ENCODE measurements at regions not wholly inside any gene's neighbourhood (a gene's known extent, or its start where the extent isn't known, plus 50 kb on each side); places are given as distances from the start of the nearest gene placed in this dataset.

DNA sequence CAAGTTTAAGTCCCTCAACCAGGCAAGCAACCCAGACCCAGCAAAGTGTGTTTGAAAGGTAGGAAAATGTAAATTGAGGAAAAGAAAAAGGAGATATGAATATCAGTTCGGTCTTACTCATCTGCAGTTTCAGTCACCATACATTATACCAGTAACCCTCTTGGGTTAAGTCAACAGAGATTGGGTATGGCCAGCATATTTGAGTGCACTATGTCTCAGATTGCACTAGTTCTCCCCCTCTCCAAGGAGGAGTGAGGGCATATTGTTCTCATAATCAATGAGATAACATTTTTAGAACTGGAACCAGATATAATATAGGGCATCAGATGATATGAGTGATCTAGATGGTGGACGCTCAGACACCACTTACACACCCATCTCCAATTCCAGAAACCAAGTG lies 141.5 kb downstream of the COPS8 start:
- Histone ChIP-seq H3K4me1 (peaks cover 20% of the 10 kb centered on the region), H3K36me3 (no peaks in the 10 kb centered on the region), H3K27ac (no peak overlapping the region), H3K27me3 (no peaks in the 10 kb centered on the region), H3K9me3 (no peaks in the 10 kb centered on the region), H3K4me3 (no peak overlapping the region)
- WGBS: 96% methylated on average over 2 of the region's 2 CpGs
- no peak for DNase-seq (ENCODE audit: low spot score in 2 of 2)
- TF ChIP-seq POLR2A (IDR thresholded peaks at IDR 0.05): no peak
- no peak for TF ChIP-seq EP300 (IDR thresholded peaks at IDR 0.05)
- TF ChIP-seq, protein P1, sequence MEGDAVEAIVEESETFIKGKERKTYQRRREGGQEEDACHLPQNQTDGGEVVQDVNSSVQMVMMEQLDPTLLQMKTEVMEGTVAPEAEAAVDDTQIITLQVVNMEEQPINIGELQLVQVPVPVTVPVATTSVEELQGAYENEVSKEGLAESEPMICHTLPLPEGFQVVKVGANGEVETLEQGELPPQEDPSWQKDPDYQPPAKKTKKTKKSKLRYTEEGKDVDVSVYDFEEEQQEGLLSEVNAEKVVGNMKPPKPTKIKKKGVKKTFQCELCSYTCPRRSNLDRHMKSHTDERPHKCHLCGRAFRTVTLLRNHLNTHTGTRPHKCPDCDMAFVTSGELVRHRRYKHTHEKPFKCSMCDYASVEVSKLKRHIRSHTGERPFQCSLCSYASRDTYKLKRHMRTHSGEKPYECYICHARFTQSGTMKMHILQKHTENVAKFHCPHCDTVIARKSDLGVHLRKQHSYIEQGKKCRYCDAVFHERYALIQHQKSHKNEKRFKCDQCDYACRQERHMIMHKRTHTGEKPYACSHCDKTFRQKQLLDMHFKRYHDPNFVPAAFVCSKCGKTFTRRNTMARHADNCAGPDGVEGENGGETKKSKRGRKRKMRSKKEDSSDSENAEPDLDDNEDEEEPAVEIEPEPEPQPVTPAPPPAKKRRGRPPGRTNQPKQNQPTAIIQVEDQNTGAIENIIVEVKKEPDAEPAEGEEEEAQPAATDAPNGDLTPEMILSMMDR (IDR thresholded peaks at IDR 0.05): no peak
- no peak for TF ChIP-seq POLR2AphosphoS5 (IDR thresholded peaks at IDR 0.05)

DNA sequence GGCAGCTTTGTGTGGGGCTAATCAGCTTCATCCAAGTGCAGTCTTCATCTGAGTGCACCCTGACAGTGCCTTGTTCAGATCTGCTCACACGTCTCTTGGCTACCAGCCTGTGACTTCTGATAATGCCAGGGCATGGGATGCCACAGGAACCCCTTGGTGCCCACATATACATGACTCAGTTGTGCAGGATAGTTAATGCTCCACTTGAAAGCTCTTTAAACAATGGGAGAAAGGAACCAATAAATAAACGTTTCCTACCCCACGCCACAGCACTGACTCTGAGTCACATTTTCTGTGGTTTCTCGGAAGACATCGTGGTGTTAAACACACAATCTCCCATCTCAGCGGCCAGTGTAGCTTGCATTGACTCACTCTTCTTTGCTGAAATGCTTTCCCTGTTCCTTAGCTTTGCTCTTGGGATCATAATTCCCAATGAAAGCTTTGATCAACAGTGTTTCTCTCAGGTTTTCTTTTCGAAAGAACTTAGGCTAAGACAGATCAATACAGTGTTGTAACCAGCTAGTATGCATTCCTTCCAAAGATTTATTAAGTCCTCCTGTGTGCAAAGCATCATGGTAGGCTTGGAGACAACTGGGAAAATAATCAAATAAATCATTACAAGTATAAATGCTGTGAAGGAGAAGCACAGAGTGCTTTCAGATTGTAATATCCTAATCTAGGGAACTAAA lies 142.0 kb downstream of the COPS8 start:
- TF ChIP-seq, protein P1 (IDR thresholded peaks at IDR 0.05): no peak
- TF ChIP-seq POLR2AphosphoS5 (IDR thresholded peaks at IDR 0.05) (no peak), POLR2A (IDR thresholded peaks at IDR 0.05) (no peak), EP300 (IDR thresholded peaks at IDR 0.05) (no peak)
- H3K4me3 ChIP-seq: no peak overlapping the region
- 45% methylated on average over 7 of the region's 7 CpGs for WGBS
- H3K9me3 ChIP-seq: no peaks in the 10 kb centered on the region
- H3K36me3 ChIP-seq: no peaks in the 10 kb centered on the region
- H3K4me1 ChIP-seq: peaks cover 15% of the 10 kb centered on the region
- DNase-seq (ENCODE audit: low spot score in 2 of 2): no peak
- peak overlapping the region; percentile 7 for H3K27ac ChIP-seq
- no peaks in the 10 kb centered on the region for H3K27me3 ChIP-seq

DNA sequence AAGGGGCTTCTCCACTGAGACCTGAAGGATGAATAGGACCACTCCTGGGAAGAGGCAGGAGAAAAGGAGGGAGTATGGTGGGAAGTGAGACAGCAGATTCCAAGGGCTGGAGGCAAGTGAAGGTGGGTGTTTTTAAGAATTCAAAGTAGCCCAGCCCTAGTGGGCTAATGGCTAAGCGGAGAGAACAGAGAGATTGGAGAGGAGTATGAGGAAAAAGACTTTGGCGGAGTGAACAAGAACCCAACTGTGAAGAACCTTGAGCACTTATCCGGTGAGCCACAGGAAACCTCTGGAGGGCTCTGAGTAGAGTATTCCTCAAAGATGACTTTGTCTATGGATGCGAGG lies 142.6 kb downstream of the COPS8 start:
- WGBS: 97% methylated on average over 4 of the region's 4 CpGs

DNA sequence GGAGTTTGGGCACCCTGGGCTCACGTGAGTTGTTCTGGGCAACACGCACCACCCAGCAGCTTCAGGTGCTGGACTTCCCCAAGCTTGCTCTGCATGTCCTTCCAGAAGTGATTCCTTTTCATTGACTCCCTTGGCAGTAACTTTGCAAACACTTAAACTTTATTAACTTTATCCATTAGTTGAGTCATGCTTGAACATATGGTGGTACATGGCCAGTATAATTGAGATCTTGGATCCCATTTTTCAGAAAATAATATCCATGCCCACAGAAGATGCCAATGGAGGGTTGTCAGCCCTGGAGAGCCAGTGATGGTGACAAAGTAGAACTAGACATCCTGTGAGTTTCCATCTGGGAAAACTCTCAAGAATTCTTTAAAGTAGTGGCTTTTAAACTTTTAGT lies 144.2 kb downstream of the COPS8 start:
- no peak overlapping the region for H3K4me3 ChIP-seq
- DNase-seq (ENCODE audit: low spot score in 2 of 2): no peak
- 97% methylated on average over 2 of the region's 2 CpGs for WGBS
- H3K9me3 ChIP-seq: no peaks in the 10 kb centered on the region
- H3K27ac ChIP-seq: no peak overlapping the region
- no peak for TF ChIP-seq POLR2A (IDR thresholded peaks at IDR 0.05)
- TF ChIP-seq, protein P1 (IDR thresholded peaks at IDR 0.05): no peak
- TF ChIP-seq POLR2AphosphoS5 (IDR thresholded peaks at IDR 0.05): no peak
- TF ChIP-seq EP300 (IDR thresholded peaks at IDR 0.05): no peak
- no peaks in the 10 kb centered on the region for H3K36me3 ChIP-seq
- no peaks in the 10 kb centered on the region for H3K27me3 ChIP-seq
- H3K4me1 ChIP-seq: peaks cover 6% of the 10 kb centered on the region

More for the DNA sequence above, 142.6 kb downstream of the COPS8 start:
- no peak overlapping the region for H3K4me3 ChIP-seq
- no peak for DNase-seq (ENCODE audit: low spot score in 2 of 2)
- no peaks in the 10 kb centered on the region for H3K27me3 ChIP-seq
- H3K4me1 ChIP-seq: peaks cover 10% of the 10 kb centered on the region
- peak overlapping the region; percentile 7 for H3K27ac ChIP-seq
- H3K9me3 ChIP-seq: no peaks in the 10 kb centered on the region
- TF ChIP-seq EP300 (IDR thresholded peaks at IDR 0.05): no peak
- TF ChIP-seq POLR2AphosphoS5 (IDR thresholded peaks at IDR 0.05): no peak
- TF ChIP-seq, protein P1 (IDR thresholded peaks at IDR 0.05): no peak
- no peak for TF ChIP-seq POLR2A (IDR thresholded peaks at IDR 0.05)
- H3K36me3 ChIP-seq: no peaks in the 10 kb centered on the region

DNA sequence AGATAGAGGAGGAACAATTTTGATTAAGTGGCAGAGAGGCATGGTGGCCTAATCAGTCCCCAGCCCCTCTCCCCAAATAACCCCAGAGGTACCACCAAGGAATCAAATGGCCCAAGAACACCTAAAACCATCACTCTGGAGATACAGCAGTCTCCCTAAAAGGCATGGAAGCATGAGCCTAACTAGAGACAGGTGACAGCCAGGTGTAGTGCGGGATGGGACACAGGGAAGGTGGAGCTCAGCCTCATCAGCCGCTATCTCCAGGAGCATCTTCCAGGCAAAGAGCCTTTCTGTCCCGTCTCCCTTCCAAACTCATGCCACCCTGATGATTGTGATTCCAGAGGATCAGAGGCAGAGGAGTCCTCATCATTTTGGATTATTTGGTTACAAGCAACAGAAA lies 144.7 kb downstream of the COPS8 start:
- peaks cover 10% of the 10 kb centered on the region for H3K4me1 ChIP-seq
- WGBS: 92% methylated on average over 3 of the region's 3 CpGs
- H3K9me3 ChIP-seq: no peaks in the 10 kb centered on the region
- H3K36me3 ChIP-seq: no peaks in the 10 kb centered on the region
- H3K27me3 ChIP-seq: no peaks in the 10 kb centered on the region
- DNase-seq (ENCODE audit: low spot score in 2 of 2): no peak
- no peak overlapping the region for H3K4me3 ChIP-seq
- peak overlapping the region; percentile 72 for H3K27ac ChIP-seq
- no peak for TF ChIP-seq POLR2AphosphoS5 (IDR thresholded peaks at IDR 0.05)
- no peak for TF ChIP-seq EP300 (IDR thresholded peaks at IDR 0.05)

DNA sequence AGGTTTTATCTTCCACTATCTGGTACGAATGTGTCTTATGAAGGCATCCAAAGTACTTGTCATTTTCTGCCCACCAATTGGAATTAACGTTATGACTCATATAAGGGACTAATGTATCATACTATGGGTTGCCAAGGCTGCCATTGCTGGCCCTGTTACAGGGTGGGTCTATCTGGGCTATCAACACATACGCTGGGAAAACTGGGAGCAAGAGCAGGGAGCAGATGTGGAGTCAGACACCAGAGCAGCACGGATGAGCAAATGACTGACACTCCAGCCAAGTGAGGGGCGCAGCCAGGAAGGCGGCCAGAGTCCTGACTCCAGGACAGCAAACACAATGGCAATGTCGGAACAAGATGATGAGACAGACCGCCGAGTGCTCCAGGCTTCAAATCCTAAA lies 145.9 kb downstream of the COPS8 start:
- peak overlapping the region; percentile 72 for H3K27ac ChIP-seq
- H3K27me3 ChIP-seq: no peaks in the 10 kb centered on the region
- H3K4me3 ChIP-seq: no peak overlapping the region
- H3K9me3 ChIP-seq: no peaks in the 10 kb centered on the region
- no peak for TF ChIP-seq POLR2A (IDR thresholded peaks at IDR 0.05)
- TF ChIP-seq POLR2AphosphoS5 (IDR thresholded peaks at IDR 0.05): peak in 1 of 3 donors; percentile 25
- peaks cover 11% of the 10 kb centered on the region for H3K4me1 ChIP-seq
- no peaks in the 10 kb centered on the region for H3K36me3 ChIP-seq
- no peak for DNase-seq (ENCODE audit: low spot score in 2 of 2)
- 67% methylated on average over 9 of the region's 9 CpGs for WGBS

Measured in suprapubic skin (tissue), 4 donors.